Lower leg skin (tissue), 3 donors: ENCODE measurements at regions not wholly inside any gene's neighbourhood (a gene's known extent, or its start where the extent isn't known, plus 50 kb on each side); places are given as distances from the start of the nearest gene placed in this dataset.

Source experiments
- CTCF ChIP-seq, 3 donors: fragments of 450-650 bp; IDR thresholded peaks; one replicate each; pipeline ENCODE4 v1.5.1; 2016; ENCODE audit warnings: antibody characterized with exemption in 3 of 3, mild to moderate bottlenecking in 3 of 3, moderate library complexity in 2 of 3
- POLR2A ChIP-seq, 2 donors: fragments of 450-650 bp; IDR thresholded peaks; one replicate each; pipeline ENCODE4 v1.6.1; 2016 to 2017; ENCODE audit warnings: antibody characterized with exemption in 2 of 2, mild to moderate bottlenecking in 1 of 2, moderate library complexity in 1 of 2

- TF ChIP-seq CTCF (IDR thresholded peaks at IDR 0.05) (no peak), POLR2A (IDR thresholded peaks at IDR 0.05) (no peak)
Observed at GRCh38 chr11:70566768-70567530, 168.6 kb downstream of the CTTN start.
